Gastrocnemius medialis (tissue), 4 donors: ENCODE measurements at regions not wholly inside any gene's neighbourhood (a gene's known extent, or its start where the extent isn't known, plus 50 kb on each side); places are given as distances from the start of the nearest gene placed in this dataset.

Source experiments
- POLR2A ChIP-seq, 2 donors: fragments of 450-650 bp; IDR thresholded peaks; one replicate each; pipeline ENCODE4 v1.6.1; 2017; ENCODE audit warnings: antibody characterized with exemption in 2 of 2, mild to moderate bottlenecking in 2 of 2, moderate library complexity in 2 of 2
- TF ChIP-seq, protein P1 (sequence below), 5 experiments: fragments of 450-650 bp in 3 of 5; fragments of 200-600 bp in 2 of 5; sonication (generic) in 2 of 5; IDR thresholded peaks in 4 of 5; conservative IDR thresholded peaks in 1 of 5; 1 replicate in 4 of 5; 2 replicates in 1 of 5; pipeline ENCODE4 v1.5.1; 2016 to 2019; ENCODE audit warnings: antibody characterized with exemption in 5 of 5, mild to moderate bottlenecking in 3 of 5, moderate library complexity in 3 of 5

DNA sequence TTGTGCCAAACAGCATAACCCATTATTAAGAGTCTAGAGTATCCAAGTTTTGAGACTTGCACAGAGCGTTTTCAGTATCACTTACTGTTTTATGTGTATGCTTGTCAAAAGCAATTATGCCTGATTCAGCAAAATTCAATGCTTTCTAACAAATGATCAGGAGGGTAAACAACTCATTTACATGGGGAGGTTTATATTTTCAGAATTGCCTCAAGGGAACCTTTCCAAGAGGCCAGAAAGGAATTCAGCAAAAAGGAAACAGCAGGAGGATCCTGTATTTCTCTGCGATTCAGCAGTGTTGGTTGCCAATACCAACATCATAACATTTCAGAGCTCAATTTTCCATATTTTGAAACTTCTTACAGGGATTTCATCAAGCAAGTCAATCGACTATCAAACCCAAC, 69.3 kb upstream of the DAB2 start:
- TF ChIP-seq, protein P1, sequence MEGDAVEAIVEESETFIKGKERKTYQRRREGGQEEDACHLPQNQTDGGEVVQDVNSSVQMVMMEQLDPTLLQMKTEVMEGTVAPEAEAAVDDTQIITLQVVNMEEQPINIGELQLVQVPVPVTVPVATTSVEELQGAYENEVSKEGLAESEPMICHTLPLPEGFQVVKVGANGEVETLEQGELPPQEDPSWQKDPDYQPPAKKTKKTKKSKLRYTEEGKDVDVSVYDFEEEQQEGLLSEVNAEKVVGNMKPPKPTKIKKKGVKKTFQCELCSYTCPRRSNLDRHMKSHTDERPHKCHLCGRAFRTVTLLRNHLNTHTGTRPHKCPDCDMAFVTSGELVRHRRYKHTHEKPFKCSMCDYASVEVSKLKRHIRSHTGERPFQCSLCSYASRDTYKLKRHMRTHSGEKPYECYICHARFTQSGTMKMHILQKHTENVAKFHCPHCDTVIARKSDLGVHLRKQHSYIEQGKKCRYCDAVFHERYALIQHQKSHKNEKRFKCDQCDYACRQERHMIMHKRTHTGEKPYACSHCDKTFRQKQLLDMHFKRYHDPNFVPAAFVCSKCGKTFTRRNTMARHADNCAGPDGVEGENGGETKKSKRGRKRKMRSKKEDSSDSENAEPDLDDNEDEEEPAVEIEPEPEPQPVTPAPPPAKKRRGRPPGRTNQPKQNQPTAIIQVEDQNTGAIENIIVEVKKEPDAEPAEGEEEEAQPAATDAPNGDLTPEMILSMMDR (IDR thresholded peaks at IDR 0.05 in 4 of 5, conservative IDR thresholded peaks at IDR 0.05 in 1 of 5), result no peak
- TF ChIP-seq POLR2A (IDR thresholded peaks at IDR 0.05), result no peak
